Uterus (tissue), 2 donors: ENCODE measurements at regions not wholly inside any gene's neighbourhood (a gene's known extent, or its start where the extent isn't known, plus 50 kb on each side); places are given as distances from the start of the nearest gene placed in this dataset.

ENCODE experiments used
- POLR2A ChIP-seq, 2 donors: fragments of 450-650 bp; IDR thresholded peaks; one replicate each; pipeline ENCODE4 v1.6.1; 2016; ENCODE audit warnings: antibody characterized with exemption in 2 of 2, mild to moderate bottlenecking in 1 of 2, moderate library complexity in 1 of 2
- TF ChIP-seq, protein P1 (sequence below), 4 experiments: fragments of 200-600 bp in 2 of 4; fragments of 450-650 bp in 2 of 4; sonication (generic) in 2 of 4; IDR thresholded peaks; one replicate each; pipeline ENCODE4 v1.5.1; 2016 to 2019; ENCODE audit warnings: antibody characterized with exemption in 4 of 4, mild to moderate bottlenecking in 2 of 4, moderate library complexity in 1 of 4

DNA sequence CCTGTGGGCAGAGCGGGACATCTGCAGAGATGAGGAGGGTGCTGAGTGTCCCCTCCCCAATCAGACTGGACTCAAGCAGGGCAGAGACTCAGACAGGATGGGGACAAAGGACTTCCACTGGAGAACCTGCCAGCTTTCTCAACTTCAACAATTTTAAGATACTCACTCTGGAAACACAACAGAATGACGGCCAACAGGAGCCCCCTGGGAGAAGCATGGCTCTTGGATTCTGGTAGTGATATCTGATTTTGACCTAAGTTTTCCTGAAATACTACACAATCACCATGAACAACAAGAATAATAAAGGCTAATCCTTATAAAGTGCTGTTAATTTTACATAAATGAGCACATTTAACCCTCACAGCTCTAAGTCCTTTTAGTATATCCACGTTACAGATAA lies 83.5 kb upstream of the PLEKHG1 start:
- TF ChIP-seq, protein P1, sequence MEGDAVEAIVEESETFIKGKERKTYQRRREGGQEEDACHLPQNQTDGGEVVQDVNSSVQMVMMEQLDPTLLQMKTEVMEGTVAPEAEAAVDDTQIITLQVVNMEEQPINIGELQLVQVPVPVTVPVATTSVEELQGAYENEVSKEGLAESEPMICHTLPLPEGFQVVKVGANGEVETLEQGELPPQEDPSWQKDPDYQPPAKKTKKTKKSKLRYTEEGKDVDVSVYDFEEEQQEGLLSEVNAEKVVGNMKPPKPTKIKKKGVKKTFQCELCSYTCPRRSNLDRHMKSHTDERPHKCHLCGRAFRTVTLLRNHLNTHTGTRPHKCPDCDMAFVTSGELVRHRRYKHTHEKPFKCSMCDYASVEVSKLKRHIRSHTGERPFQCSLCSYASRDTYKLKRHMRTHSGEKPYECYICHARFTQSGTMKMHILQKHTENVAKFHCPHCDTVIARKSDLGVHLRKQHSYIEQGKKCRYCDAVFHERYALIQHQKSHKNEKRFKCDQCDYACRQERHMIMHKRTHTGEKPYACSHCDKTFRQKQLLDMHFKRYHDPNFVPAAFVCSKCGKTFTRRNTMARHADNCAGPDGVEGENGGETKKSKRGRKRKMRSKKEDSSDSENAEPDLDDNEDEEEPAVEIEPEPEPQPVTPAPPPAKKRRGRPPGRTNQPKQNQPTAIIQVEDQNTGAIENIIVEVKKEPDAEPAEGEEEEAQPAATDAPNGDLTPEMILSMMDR (IDR thresholded peaks at IDR 0.05): no peak
- TF ChIP-seq POLR2A (IDR thresholded peaks at IDR 0.05): no peak
